TTC549 (cell line): ENCODE measurements at regions not wholly inside any gene's neighbourhood (a gene's known extent, or its start where the extent isn't known, plus 50 kb on each side); places are given as distances from the start of the nearest gene placed in this dataset.
"Not testable (repeated sequence)": the region's sequence is repeated elsewhere in the genome, so short reads cannot be mapped to it uniquely, and the experiment has no call there.

ENCODE experiments used
- FAIRE-seq: peaks from 2 replicates; lab custom pipeline; 2012; peaks lifted over from hg19 to GRCh38; lab: Jason Lieb, UNC

- not testable (repeated sequence) for FAIRE-seq
Observed at GRCh38 chr14:37712476-37712860, 117.0 kb downstream of the TTC6 start.

GRCh38 chr14:37712976-37713431, 117.6 kb downstream of the TTC6 start:
- no peak for FAIRE-seq

- no peak for FAIRE-seq
Observed at GRCh38 chr14:37720131-37720530, 124.7 kb downstream of the TTC6 start.

- no peak for FAIRE-seq
Observed at GRCh38 chr14:37721976-37722659, 126.7 kb downstream of the TTC6 start.

GRCh38 chr14:37723515-37723914, 128.1 kb downstream of the TTC6 start:
- FAIRE-seq, result no peak

- no peak for FAIRE-seq
Observed at GRCh38 chr14:37726708-37727107, 131.3 kb downstream of the TTC6 start.

GRCh38 chr14:37729218-37729617, 133.8 kb downstream of the TTC6 start:
- no peak for FAIRE-seq

- FAIRE-seq, result no peak
Observed at GRCh38 chr14:37731094-37731493, 135.7 kb downstream of the TTC6 start.

GRCh38 chr14:37745657-37746056, 150.2 kb downstream of the TTC6 start:
- no peak for FAIRE-seq

- FAIRE-seq, result no peak
Observed at GRCh38 chr14:37746140-37746832, 150.9 kb downstream of the TTC6 start.

GRCh38 chr14:37753459-37753858, 158.0 kb downstream of the TTC6 start:
- no peak for FAIRE-seq

GRCh38 chr14:37760275-37760674, 164.8 kb downstream of the TTC6 start:
- not testable (repeated sequence) for FAIRE-seq

GRCh38 chr14:37763266-37763665, 167.8 kb downstream of the TTC6 start:
- no peak for FAIRE-seq

GRCh38 chr14:37772283-37772682, 176.9 kb downstream of the TTC6 start:
- not testable (repeated sequence) for FAIRE-seq

- no peak for FAIRE-seq
Observed at GRCh38 chr14:37776791-37777499, 181.5 kb downstream of the TTC6 start.

GRCh38 chr14:37778135-37778943, 182.9 kb downstream of the TTC6 start:
- FAIRE-seq, result no peak

GRCh38 chr14:37779480-37779879, 184.1 kb downstream of the TTC6 start:
- no peak for FAIRE-seq

- not testable (repeated sequence) for FAIRE-seq
Observed at GRCh38 chr14:37780731-37781130, 185.3 kb downstream of the TTC6 start.

GRCh38 chr14:37784203-37784826, 188.9 kb downstream of the TTC6 start:
- FAIRE-seq, result not testable (repeated sequence)

GRCh38 chr14:37784827-37785223, 189.4 kb downstream of the TTC6 start:
- not testable (repeated sequence) for FAIRE-seq

- FAIRE-seq, result not testable (repeated sequence)
Observed at GRCh38 chr14:37785298-37785697, 189.9 kb downstream of the TTC6 start.

- FAIRE-seq, result not testable (repeated sequence)
Observed at GRCh38 chr14:37786114-37786625, 190.7 kb downstream of the TTC6 start.
